Activated CD8-positive, alpha-beta memory T cell treated with anti-CD3 and anti-CD28 coated beads for 1 hour (primary cell): ENCODE measurements at regions not wholly inside any gene's neighbourhood (a gene's known extent, or its start where the extent isn't known, plus 50 kb on each side); places are given as distances from the start of the nearest gene placed in this dataset.

Experiments
- DNase-seq, 2 donors: peaks; one replicate each; pipeline ENCODE4 v3.0.0-alpha.2; 2020; ENCODE audit warnings: low read depth in 1 of 2; ENCODE audit errors: extremely low read depth in 1 of 2

- DNase-seq = no peak
Observed at GRCh38 chr9:94159069-94159939, 75.0 kb downstream of the PTPDC1 start.

GRCh38 chr9:94160594-94161501 is 76.6 kb downstream of the PTPDC1 start:
- DNase-seq = no peak

GRCh38 chr9:94161673-94162072 is 77.4 kb downstream of the PTPDC1 start:
- DNase-seq = no peak

- DNase-seq = no peak
Observed at GRCh38 chr9:94164806-94165549, 80.7 kb downstream of the PTPDC1 start.

GRCh38 chr9:94165592-94166235 is 81.5 kb downstream of the PTPDC1 start:
- peak; percentile 87 to 92 for DNase-seq

- DNase-seq = peak; percentile 83 to 85
Observed at GRCh38 chr9:94166236-94166975, 82.1 kb downstream of the PTPDC1 start.

- peak in 1 of 2 donors; percentile 3 for DNase-seq
Observed at GRCh38 chr9:94166976-94167346, 82.7 kb downstream of the PTPDC1 start.

GRCh38 chr9:94167376-94167890 is 83.2 kb downstream of the PTPDC1 start:
- no peak for DNase-seq

- no peak for DNase-seq
Observed at GRCh38 chr9:94168203-94169000, 84.1 kb downstream of the PTPDC1 start.

- DNase-seq = no peak
Observed at GRCh38 chr9:94169968-94170367, 85.7 kb downstream of the PTPDC1 start.

- no peak for DNase-seq
Observed at GRCh38 chr9:94173632-94174031, 85.5 kb upstream of the ZNF169 start.

GRCh38 chr9:94174164-94174563 is 84.9 kb upstream of the ZNF169 start:
- no peak for DNase-seq

- DNase-seq = no peak
Observed at GRCh38 chr9:94175669-94176068, 83.4 kb upstream of the ZNF169 start.

GRCh38 chr9:94176608-94177007 is 82.5 kb upstream of the ZNF169 start:
- DNase-seq = no peak

- no peak for DNase-seq
Observed at GRCh38 chr9:94178927-94179326, 80.2 kb upstream of the ZNF169 start.

- DNase-seq = no peak
Observed at GRCh38 chr9:94181408-94182181, 77.5 kb upstream of the ZNF169 start.

GRCh38 chr9:94182532-94182931 is 76.6 kb upstream of the ZNF169 start:
- no peak for DNase-seq
